ENCODE measurements at regions not wholly inside any gene's neighbourhood (a gene's known extent, or its start where the extent isn't known, plus 50 kb on each side); places are given as distances from the start of the nearest gene placed in this dataset.

GRCh38 chr5:154698763-154699162 lies 56.4 kb upstream of the LARP1 start:
- no peak for TF ChIP-seq EZH2 (IDR thresholded peaks at IDR 0.05; ENCODE audit: borderline replicate concordance)
- TF ChIP-seq, protein P1, sequence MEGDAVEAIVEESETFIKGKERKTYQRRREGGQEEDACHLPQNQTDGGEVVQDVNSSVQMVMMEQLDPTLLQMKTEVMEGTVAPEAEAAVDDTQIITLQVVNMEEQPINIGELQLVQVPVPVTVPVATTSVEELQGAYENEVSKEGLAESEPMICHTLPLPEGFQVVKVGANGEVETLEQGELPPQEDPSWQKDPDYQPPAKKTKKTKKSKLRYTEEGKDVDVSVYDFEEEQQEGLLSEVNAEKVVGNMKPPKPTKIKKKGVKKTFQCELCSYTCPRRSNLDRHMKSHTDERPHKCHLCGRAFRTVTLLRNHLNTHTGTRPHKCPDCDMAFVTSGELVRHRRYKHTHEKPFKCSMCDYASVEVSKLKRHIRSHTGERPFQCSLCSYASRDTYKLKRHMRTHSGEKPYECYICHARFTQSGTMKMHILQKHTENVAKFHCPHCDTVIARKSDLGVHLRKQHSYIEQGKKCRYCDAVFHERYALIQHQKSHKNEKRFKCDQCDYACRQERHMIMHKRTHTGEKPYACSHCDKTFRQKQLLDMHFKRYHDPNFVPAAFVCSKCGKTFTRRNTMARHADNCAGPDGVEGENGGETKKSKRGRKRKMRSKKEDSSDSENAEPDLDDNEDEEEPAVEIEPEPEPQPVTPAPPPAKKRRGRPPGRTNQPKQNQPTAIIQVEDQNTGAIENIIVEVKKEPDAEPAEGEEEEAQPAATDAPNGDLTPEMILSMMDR (IDR thresholded peaks at IDR 0.05; ENCODE audit: poor library complexity) = no peak
- no peak for TF ChIP-seq EZH2phosphoT487 (IDR thresholded peaks at IDR 0.05; ENCODE audit: low read depth, severe bottlenecking, unreplicated experiment)
- no peak overlapping the region for H3K4me3 ChIP-seq
- peaks cover 19% of the 10 kb centered on the region for H3K4me1 ChIP-seq (ENCODE audit: insufficient read depth)
- H3K9me3 ChIP-seq (ENCODE audit: low read depth) = no peaks in the 10 kb centered on the region
- WGBS (ENCODE audit: low lambda C conversion rate, missing lambda C conversion rate) = 61% methylated on average over 6 of the region's 6 CpGs
- peak overlapping the region; percentile 32 for H3K27ac ChIP-seq
- H3K9me2 ChIP-seq (replicated peaks; ENCODE audit: insufficient read depth) = no peaks in the 10 kb centered on the region
- H3K79me2 ChIP-seq = peaks cover 11% of the 10 kb centered on the region
- no peaks in the 10 kb centered on the region for H3K27me3 ChIP-seq
- peak overlapping the region; percentile 13 for H2AFZ ChIP-seq
- peak overlapping the region; percentile 47 for H3K4me2 ChIP-seq
- H4K20me1 ChIP-seq (ENCODE audit: insufficient read depth, poor library complexity, severe bottlenecking) = no peaks in the 10 kb centered on the region
- no peak for DNase-seq (ENCODE audit: low spot score)
- H3K36me3 ChIP-seq (replicated peaks; ENCODE audit: insufficient read depth, low read depth) = no peaks in the 10 kb centered on the region

- no peak for TF ChIP-seq EZH2 (IDR thresholded peaks at IDR 0.05; ENCODE audit: borderline replicate concordance)
- TF ChIP-seq, protein P1 (IDR thresholded peaks at IDR 0.05; ENCODE audit: poor library complexity) = no peak
- TF ChIP-seq EZH2phosphoT487 (IDR thresholded peaks at IDR 0.05; ENCODE audit: low read depth, severe bottlenecking, unreplicated experiment) = no peak
- H3K4me2 ChIP-seq = peak overlapping the region; percentile 58
Measured at GRCh38 chr5:154697371-154697770, 57.8 kb upstream of the LARP1 start.

GRCh38 chr5:154696891-154697290 lies 58.3 kb upstream of the LARP1 start:
- no peak for DNase-seq (ENCODE audit: low spot score)
- H3K4me3 ChIP-seq = no peak overlapping the region
- no peak for TF ChIP-seq EZH2phosphoT487 (IDR thresholded peaks at IDR 0.05; ENCODE audit: low read depth, severe bottlenecking, unreplicated experiment)
- TF ChIP-seq, protein P1 (IDR thresholded peaks at IDR 0.05; ENCODE audit: poor library complexity) = no peak
- TF ChIP-seq EZH2 (IDR thresholded peaks at IDR 0.05; ENCODE audit: borderline replicate concordance) = no peak
- no peak overlapping the region for H3K27ac ChIP-seq
- peak overlapping the region; percentile 58 for H3K4me2 ChIP-seq
- no peaks in the 10 kb centered on the region for H3K9me2 ChIP-seq (replicated peaks; ENCODE audit: insufficient read depth)
- H2AFZ ChIP-seq = no peak overlapping the region
- H3K4me1 ChIP-seq (ENCODE audit: insufficient read depth) = peaks cover 19% of the 10 kb centered on the region
- no peaks in the 10 kb centered on the region for H3K9me3 ChIP-seq (ENCODE audit: low read depth)
- H4K20me1 ChIP-seq (ENCODE audit: insufficient read depth, poor library complexity, severe bottlenecking) = no peaks in the 10 kb centered on the region
- peaks cover 11% of the 10 kb centered on the region for H3K79me2 ChIP-seq
- WGBS (ENCODE audit: low lambda C conversion rate, missing lambda C conversion rate) = 10% methylated on average over 3 of the region's 3 CpGs
- no peaks in the 10 kb centered on the region for H3K36me3 ChIP-seq (replicated peaks; ENCODE audit: insufficient read depth, low read depth)
- no peaks in the 10 kb centered on the region for H3K27me3 ChIP-seq

More at GRCh38 chr5:154697371-154697770, 57.8 kb upstream of the LARP1 start:
- Histone ChIP-seq H2AFZ (no peak overlapping the region), H3K4me1 (ENCODE audit: insufficient read depth) (peaks cover 19% of the 10 kb centered on the region), H4K20me1 (ENCODE audit: insufficient read depth, poor library complexity, severe bottlenecking) (no peaks in the 10 kb centered on the region), H3K9me2 (replicated peaks; ENCODE audit: insufficient read depth) (no peaks in the 10 kb centered on the region), H3K27ac (no peak overlapping the region), H3K79me2 (peaks cover 11% of the 10 kb centered on the region), H3K9me3 (ENCODE audit: low read depth) (no peaks in the 10 kb centered on the region), H3K27me3 (no peaks in the 10 kb centered on the region), H3K4me3 (no peak overlapping the region), H3K36me3 (replicated peaks; ENCODE audit: insufficient read depth, low read depth) (no peaks in the 10 kb centered on the region)
- DNase-seq (ENCODE audit: low spot score) = no peak
- 64% methylated on average over 5 of the region's 5 CpGs for WGBS (ENCODE audit: low lambda C conversion rate, missing lambda C conversion rate)

DNA sequence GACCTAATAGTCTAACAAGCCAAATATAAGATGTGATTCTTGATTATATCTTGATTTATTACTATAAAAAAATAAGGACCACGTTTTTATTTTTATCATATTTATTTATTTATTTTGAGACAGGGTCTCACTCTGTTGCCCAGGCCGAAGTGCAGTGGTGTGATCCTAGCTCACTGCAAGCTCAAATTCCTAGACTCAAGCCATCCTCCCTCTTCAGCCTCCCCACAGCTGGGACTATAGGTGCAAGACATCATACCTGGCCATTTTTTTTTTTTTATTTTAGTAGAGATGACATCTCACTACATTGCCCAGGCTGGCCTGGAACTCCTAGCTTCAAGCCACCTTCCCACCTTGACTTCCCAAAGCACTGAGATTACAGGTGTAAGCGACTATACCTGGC lies 61.0 kb upstream of the LARP1 start:
- Histone ChIP-seq H3K27me3 (no peaks in the 10 kb centered on the region), H3K4me2 (no peak overlapping the region), H3K9me2 (replicated peaks; ENCODE audit: insufficient read depth) (no peaks in the 10 kb centered on the region), H3K9me3 (ENCODE audit: low read depth) (no peaks in the 10 kb centered on the region), H3K27ac (no peak overlapping the region), H3K4me3 (no peak overlapping the region), H4K20me1 (ENCODE audit: insufficient read depth, poor library complexity, severe bottlenecking) (no peaks in the 10 kb centered on the region), H3K4me1 (ENCODE audit: insufficient read depth) (peaks cover 14% of the 10 kb centered on the region), H2AFZ (no peak overlapping the region), H3K36me3 (replicated peaks; ENCODE audit: insufficient read depth, low read depth) (no peaks in the 10 kb centered on the region), H3K79me2 (peaks cover 6% of the 10 kb centered on the region)
- no peak for DNase-seq (ENCODE audit: low spot score)
- 97% methylated on average over 3 of the region's 3 CpGs for WGBS (ENCODE audit: low lambda C conversion rate, missing lambda C conversion rate)
- no peak for TF ChIP-seq EZH2 (IDR thresholded peaks at IDR 0.05; ENCODE audit: borderline replicate concordance)
- no peak for TF ChIP-seq EZH2phosphoT487 (IDR thresholded peaks at IDR 0.05; ENCODE audit: low read depth, severe bottlenecking, unreplicated experiment)
- TF ChIP-seq, protein P1 (IDR thresholded peaks at IDR 0.05; ENCODE audit: poor library complexity) = no peak

All from hepatocyte (in vitro differentiated cells).